IMR-90 (cell line): ENCODE measurements at regions not wholly inside any gene's neighbourhood (a gene's known extent, or its start where the extent isn't known, plus 50 kb on each side); places are given as distances from the start of the nearest gene placed in this dataset.

ENCODE experiments used
- ATAC-seq: fragments of 200-7000 bp; cut with Tn5 transposase; 2 replicates; pipeline ENCODE4 v1.9.1; 2020; ENCODE audit warnings: low read depth, mild to moderate bottlenecking, moderate library complexity
- BruUV-seq: library from RNA; stranded (reverse); fragments of 400-500 nt; replicated peaks from 2 replicates; lab custom pipeline; 2021; lab: Mats Ljungman, UMichigan
- CTCF ChIA-PET: fragments of 300-600 bp; formaldehyde crosslinking; extraction: SDS; loops from one replicate; lab custom pipeline; 2021; ENCODE audit warnings: antibody characterized with exemption; lab: Yijun Ruan, JAX
- POLR2A ChIA-PET: fragments of 300-600 bp; sonication (Branson Sonifier 250); formaldehyde crosslinking; loops from one replicate; lab custom pipeline; 2022; ENCODE audit warnings: antibody characterized with exemption; ENCODE audit not compliant: unreplicated experiment; lab: Charles Lee
- DNase-seq: peaks from one replicate; pipeline ENCODE4 v3.0.0; 2013
- H2AFZ ChIP-seq: replicated peaks from 2 replicates; pipeline ENCODE3; 2013; ENCODE audit warnings: low read length, mild to moderate bottlenecking; ENCODE audit not compliant: poor library complexity
- H2AK5ac ChIP-seq: 2 replicates; pipeline ENCODE4 v1.6.1; 2013; ENCODE audit warnings: low read depth, low read length, inconsistent platforms
- H2AK9ac ChIP-seq: replicated peaks from 2 replicates; pipeline ENCODE3; 2013; ENCODE audit warnings: mild to moderate bottlenecking, low read depth, low read length, moderate library complexity; ENCODE audit not compliant: poor library complexity
- H2BK120ac ChIP-seq: 2 replicates; pipeline ENCODE4 v1.6.1; 2013; ENCODE audit warnings: low read depth, low read length, inconsistent platforms
- H2BK15ac ChIP-seq: 3 replicates; pipeline ENCODE4 v1.6.1; 2013; ENCODE audit warnings: low read depth, low read length, inconsistent platforms
- H2BK20ac ChIP-seq: 2 replicates; pipeline ENCODE4 v1.6.1; 2013; ENCODE audit warnings: low read depth, mild to moderate bottlenecking, inconsistent platforms, low read length, moderate library complexity
- H2BK5ac ChIP-seq: 2 replicates; pipeline ENCODE4 v1.6.1; 2013; ENCODE audit warnings: mild to moderate bottlenecking, low read depth, low read length, inconsistent platforms; ENCODE audit not compliant: poor library complexity, severe bottlenecking
- H3K14ac ChIP-seq: replicated peaks from 2 replicates; pipeline ENCODE4 v1.6.1; 2013; ENCODE audit warnings: low read depth, low read length, inconsistent platforms
- H3K18ac ChIP-seq: 2 replicates; pipeline ENCODE4 v1.6.1; 2013; ENCODE audit warnings: low read depth, low read length, control low read depth
- H3K23ac ChIP-seq: 2 replicates; pipeline ENCODE4 v1.6.1; 2013; ENCODE audit warnings: low read depth, low read length, inconsistent platforms
- H3K27ac ChIP-seq: 2 replicates; pipeline ENCODE4 v1.5.1; 2013; ENCODE audit warnings: mild to moderate bottlenecking, control low read depth, low read length; ENCODE audit not compliant: insufficient read depth
- H3K27me3 ChIP-seq: 2 replicates; pipeline ENCODE4 v1.6.1; 2013; ENCODE audit warnings: low read length; ENCODE audit not compliant: control insufficient read depth, insufficient read depth
- H3K36me3 ChIP-seq: 2 replicates; pipeline ENCODE4 v1.6.1; 2013; ENCODE audit warnings: low read length, mixed read lengths; ENCODE audit not compliant: control insufficient read depth, insufficient read depth
- H3K4ac ChIP-seq: 2 replicates; pipeline ENCODE4 v1.6.1; 2013; ENCODE audit warnings: low read depth, low read length, inconsistent platforms
- H3K4me1 ChIP-seq: 2 replicates; pipeline ENCODE4 v1.6.1; 2013; ENCODE audit warnings: low read length, mixed read lengths; ENCODE audit not compliant: control insufficient read depth, insufficient read depth
- H3K4me2 ChIP-seq: 2 replicates; pipeline ENCODE4 v1.6.1; 2013; ENCODE audit warnings: low read depth, mild to moderate bottlenecking, control low read depth, low read length, moderate library complexity
- H3K4me3 ChIP-seq: 2 replicates; pipeline ENCODE4 v1.5.1; 2013; ENCODE audit warnings: low read depth, mild to moderate bottlenecking, control low read depth, low read length, moderate library complexity; ENCODE audit not compliant: insufficient read depth
- H3K56ac ChIP-seq: 2 replicates; pipeline ENCODE4 v1.6.1; 2013; ENCODE audit warnings: low read length, inconsistent platforms; ENCODE audit not compliant: insufficient read depth; ENCODE audit errors: extremely low read depth
- H3K79me1 ChIP-seq, 2 experiments: 2 replicates each; pipeline ENCODE4 v1.6.1; 2013; ENCODE audit warnings: low read length in 2 of 2, inconsistent platforms in 1 of 2, low read depth in 1 of 2
- H3K9ac ChIP-seq: 2 replicates; pipeline ENCODE4 v1.6.1; 2013; ENCODE audit warnings: low read depth, low read length, control low read depth
- H3K9me1 ChIP-seq: 2 replicates; pipeline ENCODE4 v1.6.1; 2013; ENCODE audit warnings: low read length, inconsistent platforms; ENCODE audit not compliant: insufficient read depth
- H3K9me3 ChIP-seq: 2 replicates; pipeline ENCODE4 v1.6.1; 2013; ENCODE audit warnings: low read length; ENCODE audit not compliant: control insufficient read depth, insufficient read depth
- H4K20me1 ChIP-seq: 2 replicates; pipeline ENCODE4 v1.6.1; 2013; ENCODE audit warnings: low read length, inconsistent platforms; ENCODE audit not compliant: insufficient read depth
- H4K5ac ChIP-seq: 2 replicates; pipeline ENCODE4 v1.6.1; 2013; ENCODE audit warnings: mild to moderate bottlenecking, low read depth, low read length, control low read depth
- H4K8ac ChIP-seq, 2 experiments: 2 replicates each; pipeline ENCODE4 v1.6.1; 2013; ENCODE audit warnings: low read depth in 2 of 2, low read length in 2 of 2, control low read depth in 1 of 2, inconsistent platforms in 1 of 2
- H4K91ac ChIP-seq: 2 replicates; pipeline ENCODE4 v1.6.1; 2013; ENCODE audit warnings: low read depth, low read length, inconsistent platforms; ENCODE audit not compliant: insufficient read depth
- BHLHE40 ChIP-seq: fragments of 150-350 bp; IDR thresholded peaks from 2 replicates; pipeline ENCODE4 v1.6.1; 2016; ENCODE audit warnings: mild to moderate bottlenecking, low read depth, low read length
- CEBPB ChIP-seq: IDR thresholded peaks from 2 replicates; pipeline ENCODE4 v1.6.1; 2012; ENCODE audit warnings: low read depth, low read length, improper control_type of control experiment
- CHD1 ChIP-seq: IDR thresholded peaks from 2 replicates; pipeline ENCODE4 v1.6.1; 2012; ENCODE audit warnings: low read depth, low read length, improper control_type of control experiment
- CTCF ChIP-seq: conservative IDR thresholded peaks from 2 replicates; pipeline ENCODE4 v1.5.1; 2012; ENCODE audit warnings: mild to moderate bottlenecking, low read depth, low read length, improper control_type of control experiment
- ELK1 ChIP-seq: fragments of 150-350 bp; IDR thresholded peaks from 2 replicates; pipeline ENCODE4 v1.6.1; 2016; ENCODE audit warnings: low read depth, mild to moderate bottlenecking, low read length, moderate library complexity, borderline replicate concordance
- FOS ChIP-seq: fragments of 150-350 bp; IDR thresholded peaks from 2 replicates; pipeline ENCODE4 v1.6.1; 2016; ENCODE audit warnings: low read depth, low read length
- MAFK ChIP-seq: IDR thresholded peaks from 2 replicates; pipeline ENCODE4 v1.6.1; 2012; ENCODE audit warnings: low read depth, low read length, improper control_type of control experiment
- MAZ ChIP-seq: IDR thresholded peaks from 2 replicates; pipeline ENCODE4 v1.6.1; 2012; ENCODE audit warnings: low read depth, mild to moderate bottlenecking, low read length, improper control_type of control experiment, moderate library complexity, borderline replicate concordance
- MXI1 ChIP-seq: IDR thresholded peaks from 2 replicates; pipeline ENCODE4 v1.6.1; 2012; ENCODE audit warnings: low read depth, mild to moderate bottlenecking, low read length, moderate library complexity, borderline replicate concordance
- NFE2L2 ChIP-seq: fragments of 150-350 bp; IDR thresholded peaks from 2 replicates; pipeline ENCODE4 v1.6.1; 2016; ENCODE audit warnings: low read depth, mild to moderate bottlenecking, low read length
- POLR2A ChIP-seq: IDR thresholded peaks from 2 replicates; pipeline ENCODE4 v1.6.1; 2012; ENCODE audit warnings: mild to moderate bottlenecking, low read depth, low read length
- RAD21 ChIP-seq: IDR thresholded peaks from 2 replicates; pipeline ENCODE4 v1.6.1; 2012; ENCODE audit warnings: low read length, improper control_type of control experiment
- RCOR1 ChIP-seq: IDR thresholded peaks from 2 replicates; pipeline ENCODE4 v1.6.1; 2012; ENCODE audit warnings: mild to moderate bottlenecking, low read length, improper control_type of control experiment; ENCODE audit not compliant: insufficient replicate concordance
- RFX5 ChIP-seq: IDR thresholded peaks from 2 replicates; pipeline ENCODE4 v1.8.0; 2012; ENCODE audit warnings: low read depth, mild to moderate bottlenecking, low read length, moderate library complexity
- SMC3 ChIP-seq: fragments of 150-350 bp; IDR thresholded peaks from 2 replicates; pipeline ENCODE4 v1.6.1; 2016; ENCODE audit warnings: low read depth, mild to moderate bottlenecking, antibody characterized with exemption, low read length, moderate library complexity
- USF2 ChIP-seq: fragments of 150-350 bp; IDR thresholded peaks from 2 replicates; pipeline ENCODE4 v1.6.1; 2017; ENCODE audit warnings: mild to moderate bottlenecking, antibody characterized with exemption, low read length, low read depth
- WGBS, 2 experiments: methylation state at CpG; one replicate each; pipeline versions ENCODE4 v1.1.5 to v1.1.7; 2013; ENCODE audit warnings: missing lambda C conversion rate in 2 of 2; ENCODE audit not compliant: insufficient read length in 1 of 2; ENCODE audit errors: extremely low coverage in 2 of 2; 5-methylcytosine and 5-hydroxymethylcytosine counted together
- dilution Hi-C: fragments of 300-500 bp; cut with HindIII; formaldehyde crosslinking; loops from one replicate; pipeline ENCODE4 v1.14.3; 2018; ENCODE audit warnings: low sequenced_read_pairs; ENCODE audit not compliant: unreplicated experiment
- in situ Hi-C: fragments of 300-500 bp; cut with MboI; formaldehyde crosslinking; loops from 3 replicates; pipeline ENCODE4 v1.14.3; 2019; ENCODE audit warnings: low sequenced_read_pairs, inconsistent platforms, mixed read lengths
- intact Hi-C: fragments of 100-400 bp; cut with micrococcal nuclease; formaldehyde crosslinking; loops from 2 replicates; pipeline ENCODE4 v1.10.0; 2022

- CTCF ChIA-PET = no interaction called here
- H3K23ac ChIP-seq = no peak overlapping the region
These were observed 147.7 kb upstream of the DCBLD2 start for GRCh38 chr3:99049164-99049563.

More at GRCh38 chr3:99049164-99049563, 147.7 kb upstream of the DCBLD2 start:
- no CpG with 5 or more reads among the region's 1 CpG for whole genome bisulfite sequencing, 2 experiments
- Histone ChIP-seq H2BK15ac (no peak overlapping the region), H2AK5ac (no peak overlapping the region), H3K27ac (no peak overlapping the region), H3K9ac (no peak overlapping the region), H3K56ac (no peak overlapping the region), H3K36me3 (no peaks in the 10 kb centered on the region), H3K4ac (no peak overlapping the region), H4K5ac (no peak overlapping the region), H2AK9ac (no peak overlapping the region), H3K79me1 (no peaks in the 10 kb centered on the region), H4K91ac (no peak overlapping the region), H2BK20ac (no peak overlapping the region), H4K8ac (no peak overlapping the region), H3K18ac (no peak overlapping the region), H2BK5ac (no peak overlapping the region), H3K4me1 (no peaks in the 10 kb centered on the region), H2BK120ac (no peak overlapping the region), H3K27me3 (peaks cover 3% of the 10 kb centered on the region; the same call in 1 of the 2 replicates), H4K20me1 (no peaks in the 10 kb centered on the region), H3K4me3 (no peak overlapping the region), H3K4me2 (no peak overlapping the region), H2AFZ (no peak overlapping the region), H3K9me3 (no peaks in the 10 kb centered on the region), H3K14ac (no peak overlapping the region), H3K9me1 (no peaks in the 10 kb centered on the region)
- in situ Hi-C loops = no loop called here
- TF ChIP-seq MAFK (no peak), NFE2L2 (no peak), RAD21 (no peak), USF2 (no peak), CEBPB (no peak), CHD1 (no peak), FOS (no peak), ELK1 (no peak), RFX5 (no peak), SMC3 (no peak), MAZ (no peak), MXI1 (no peak), POLR2A (no peak), CTCF (no peak), RCOR1 (no peak), BHLHE40 (no peak)
- intact Hi-C loops = no loop called here
- POLR2A ChIA-PET = no interaction called here
- dilution Hi-C loops = no loop called here
- no peak for DNase-seq
- BruUV-seq = no TSS peak
- ATAC-seq = no peak
